ENCODE measurements at regions not wholly inside any gene's neighbourhood (a gene's known extent, or its start where the extent isn't known, plus 50 kb on each side); places are given as distances from the start of the nearest gene placed in this dataset. TPM values are rescaled to one million over a fixed set of nuclear protein-coding genes. Genes with fewer than 3 reads are reported as not detected.

DNA sequence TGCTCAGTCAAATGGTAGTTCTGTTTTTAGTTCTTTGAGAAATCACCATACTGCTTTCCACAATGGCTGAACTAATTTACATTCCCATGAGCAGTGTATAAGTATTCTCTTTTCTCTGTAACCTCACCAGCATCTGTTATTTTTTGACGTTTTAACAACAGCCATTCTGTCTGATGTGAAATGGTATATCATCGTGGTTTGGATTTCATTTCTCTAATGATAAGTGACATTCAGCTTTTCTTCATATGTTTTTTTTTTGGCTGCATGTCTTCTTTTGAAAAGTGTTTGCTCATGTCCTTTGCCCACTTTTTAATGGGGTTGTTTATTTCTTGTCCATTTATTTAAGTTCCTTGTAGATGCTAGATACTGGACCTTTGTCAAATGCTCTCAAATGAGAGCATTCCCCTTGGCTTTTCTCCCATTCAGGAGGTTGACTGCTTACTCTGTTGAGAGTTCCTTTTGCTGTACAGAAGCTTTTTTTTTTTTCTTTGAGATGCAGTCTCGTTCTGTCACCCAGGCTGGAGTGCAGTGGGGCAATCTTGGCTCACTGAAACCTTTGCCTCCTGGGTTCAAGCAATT, 58.7 kb upstream of the RGMB start:
- DNase-seq (ENCODE audit: low read depth): no peak
- H3K4me3 ChIP-seq (ENCODE audit: low read depth, low read length): no peak overlapping the region
- TF ChIP-seq, protein P1, sequence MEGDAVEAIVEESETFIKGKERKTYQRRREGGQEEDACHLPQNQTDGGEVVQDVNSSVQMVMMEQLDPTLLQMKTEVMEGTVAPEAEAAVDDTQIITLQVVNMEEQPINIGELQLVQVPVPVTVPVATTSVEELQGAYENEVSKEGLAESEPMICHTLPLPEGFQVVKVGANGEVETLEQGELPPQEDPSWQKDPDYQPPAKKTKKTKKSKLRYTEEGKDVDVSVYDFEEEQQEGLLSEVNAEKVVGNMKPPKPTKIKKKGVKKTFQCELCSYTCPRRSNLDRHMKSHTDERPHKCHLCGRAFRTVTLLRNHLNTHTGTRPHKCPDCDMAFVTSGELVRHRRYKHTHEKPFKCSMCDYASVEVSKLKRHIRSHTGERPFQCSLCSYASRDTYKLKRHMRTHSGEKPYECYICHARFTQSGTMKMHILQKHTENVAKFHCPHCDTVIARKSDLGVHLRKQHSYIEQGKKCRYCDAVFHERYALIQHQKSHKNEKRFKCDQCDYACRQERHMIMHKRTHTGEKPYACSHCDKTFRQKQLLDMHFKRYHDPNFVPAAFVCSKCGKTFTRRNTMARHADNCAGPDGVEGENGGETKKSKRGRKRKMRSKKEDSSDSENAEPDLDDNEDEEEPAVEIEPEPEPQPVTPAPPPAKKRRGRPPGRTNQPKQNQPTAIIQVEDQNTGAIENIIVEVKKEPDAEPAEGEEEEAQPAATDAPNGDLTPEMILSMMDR (IDR thresholded peaks at IDR 0.05; ENCODE audit: insufficient read depth, low read depth, low read length): no peak

GRCh38 chr5:98721231-98721928, 52.1 kb upstream of the RGMB start:
- DNase-seq (ENCODE audit: low read depth): no peak
- TF ChIP-seq, protein P1 (IDR thresholded peaks at IDR 0.05; ENCODE audit: insufficient read depth, low read depth, low read length): no peak
- H3K4me3 ChIP-seq (ENCODE audit: low read depth, low read length): no peak overlapping the region

- no peak overlapping the region for H3K4me3 ChIP-seq (ENCODE audit: low read depth, low read length)
- TF ChIP-seq, protein P1 (IDR thresholded peaks at IDR 0.05; ENCODE audit: insufficient read depth, low read depth, low read length): no peak
- no peak for DNase-seq (ENCODE audit: low read depth)
Measured at GRCh38 chr5:98722188-98722587, 51.3 kb upstream of the RGMB start.

GRCh38 chr5:98723061-98723460, 50.4 kb upstream of the RGMB start:
- no peak overlapping the region for H3K4me3 ChIP-seq (ENCODE audit: low read depth, low read length)
- TF ChIP-seq, protein P1 (IDR thresholded peaks at IDR 0.05; ENCODE audit: insufficient read depth, low read depth, low read length): no peak
- no peak for DNase-seq (ENCODE audit: low read depth)

Small RNAs in the stretch of these regions (small RNA-seq; reads per million reads assigned to genes)
- not detected for gene AC008834.1
- not detected for gene AC074133.1
- not detected for gene MRPS35P2

Measured in fibroblast of villous mesenchyme (primary cell).